Activated B cell treated with CpG ODN at 0.5 μM for 24 hours (primary cell): ENCODE measurements at regions not wholly inside any gene's neighbourhood (a gene's known extent, or its start where the extent isn't known, plus 50 kb on each side); places are given as distances from the start of the nearest gene placed in this dataset.

Source experiments
- ATAC-seq: fragments of 200-7000 bp; cut with Tn5 transposase; one replicate; pipeline ENCODE4 v1.10.0; 2021; ENCODE audit warnings: low read depth, mild to moderate bottlenecking, moderate library complexity
- CTCF ChIA-PET: fragments of 350-600 bp; sonication (Branson Sonifier 250); formaldehyde crosslinking; loops from one replicate; lab custom pipeline; 2021; ENCODE audit warnings: antibody characterized with exemption; lab: Charles Lee
- POLR2A ChIA-PET: fragments of 350-600 bp; sonication (Branson Sonifier 250); formaldehyde crosslinking; loops from one replicate; lab custom pipeline; 2021; ENCODE audit warnings: antibody characterized with exemption; lab: Charles Lee
- DNase-seq: peaks from one replicate; pipeline ENCODE4 v3.0.0; 2022
- H3K27ac Mint-ChIP-seq: one replicate; pipeline ENCODE4 v1.8.0; 2020; ENCODE audit warnings: mixed read lengths
- H3K27me3 Mint-ChIP-seq: one replicate; pipeline ENCODE4 v1.8.0; 2021; ENCODE audit warnings: mixed read lengths
- H3K36me3 Mint-ChIP-seq: one replicate; pipeline ENCODE4 v1.8.0; 2021; ENCODE audit warnings: low read depth, mixed read lengths
- H3K4me1 Mint-ChIP-seq: one replicate; pipeline ENCODE4 v1.8.0; 2021; ENCODE audit warnings: mixed read lengths
- H3K4me3 Mint-ChIP-seq: one replicate; pipeline ENCODE4 v1.8.0; 2020; ENCODE audit warnings: mild to moderate bottlenecking, mixed read lengths
- H3K9me3 Mint-ChIP-seq: one replicate; pipeline ENCODE4 v1.8.0; 2020; ENCODE audit warnings: mixed read lengths
- intact Hi-C: fragments of 100-400 bp; cut with micrococcal nuclease; formaldehyde crosslinking; loops from one replicate; pipeline ENCODE4 v1.15.1; 2024
- TF ChIP-seq, protein P1 (sequence below): fragments of 200-600 bp; IDR thresholded peaks from one replicate; pipeline ENCODE4 v1.8.0; 2022; ENCODE audit warnings: antibody characterized with exemption, mild to moderate bottlenecking

DNA sequence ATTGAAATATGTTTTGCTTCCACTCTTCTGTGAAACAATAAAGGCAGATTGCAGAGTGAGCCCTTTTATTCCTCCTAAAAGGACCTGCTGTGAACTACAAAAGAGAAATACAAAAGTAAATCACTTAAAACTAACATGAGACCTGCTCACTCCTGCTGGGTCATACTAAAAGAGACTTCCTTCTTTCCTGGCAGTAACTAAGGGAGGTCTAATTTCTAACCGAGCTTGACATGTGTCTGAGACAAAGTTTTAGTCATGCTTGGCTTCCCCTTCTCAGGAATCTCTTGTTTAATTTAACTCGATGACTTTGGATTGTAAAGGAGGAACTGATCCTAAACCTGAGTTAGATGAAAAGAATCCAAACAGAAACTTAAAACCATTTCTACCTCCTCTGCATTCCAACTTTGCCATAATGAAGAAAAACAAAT lies 86.4 kb upstream of the CDH6 start:
- Mint-ChIP-seq H3K36me3 (no peaks in the 10 kb centered on the region), H3K27me3 (no peaks in the 10 kb centered on the region)

DNA sequence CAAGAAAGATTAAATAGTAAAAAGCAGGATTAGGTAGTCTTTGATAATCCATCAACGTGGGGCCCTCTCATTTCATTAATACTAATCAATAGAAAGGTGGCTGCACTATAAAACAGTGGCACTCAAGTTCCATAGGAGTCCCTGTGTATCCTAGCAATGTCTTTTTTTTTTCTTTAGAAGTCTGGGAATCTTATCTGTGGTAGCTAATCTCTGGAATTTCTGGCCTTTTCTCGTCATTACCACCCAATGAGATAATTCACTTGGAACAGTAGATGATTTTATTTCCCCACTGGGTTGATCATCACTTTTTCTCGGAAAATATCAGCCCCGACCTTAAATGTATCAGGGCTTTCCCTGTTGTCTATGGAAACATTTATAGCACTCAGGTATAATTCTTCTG lies 86.8 kb upstream of the CDH6 start:
- CTCF ChIA-PET, result no interaction called here
- ATAC-seq, result no peak
- POLR2A ChIA-PET, result no interaction called here
- no peak overlapping the region for H3K4me3 Mint-ChIP-seq
- peaks cover 11% of the 10 kb centered on the region for H3K9me3 Mint-ChIP-seq
- intact Hi-C loops, result no loop called here
- DNase-seq, result no peak
- no peaks in the 10 kb centered on the region for H3K36me3 Mint-ChIP-seq
- H3K27ac Mint-ChIP-seq, result no peak overlapping the region
- no peaks in the 10 kb centered on the region for H3K27me3 Mint-ChIP-seq
- H3K4me1 Mint-ChIP-seq, result no peaks in the 10 kb centered on the region
- TF ChIP-seq, protein P1, sequence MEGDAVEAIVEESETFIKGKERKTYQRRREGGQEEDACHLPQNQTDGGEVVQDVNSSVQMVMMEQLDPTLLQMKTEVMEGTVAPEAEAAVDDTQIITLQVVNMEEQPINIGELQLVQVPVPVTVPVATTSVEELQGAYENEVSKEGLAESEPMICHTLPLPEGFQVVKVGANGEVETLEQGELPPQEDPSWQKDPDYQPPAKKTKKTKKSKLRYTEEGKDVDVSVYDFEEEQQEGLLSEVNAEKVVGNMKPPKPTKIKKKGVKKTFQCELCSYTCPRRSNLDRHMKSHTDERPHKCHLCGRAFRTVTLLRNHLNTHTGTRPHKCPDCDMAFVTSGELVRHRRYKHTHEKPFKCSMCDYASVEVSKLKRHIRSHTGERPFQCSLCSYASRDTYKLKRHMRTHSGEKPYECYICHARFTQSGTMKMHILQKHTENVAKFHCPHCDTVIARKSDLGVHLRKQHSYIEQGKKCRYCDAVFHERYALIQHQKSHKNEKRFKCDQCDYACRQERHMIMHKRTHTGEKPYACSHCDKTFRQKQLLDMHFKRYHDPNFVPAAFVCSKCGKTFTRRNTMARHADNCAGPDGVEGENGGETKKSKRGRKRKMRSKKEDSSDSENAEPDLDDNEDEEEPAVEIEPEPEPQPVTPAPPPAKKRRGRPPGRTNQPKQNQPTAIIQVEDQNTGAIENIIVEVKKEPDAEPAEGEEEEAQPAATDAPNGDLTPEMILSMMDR, result no peak

More for the DNA sequence above, 86.4 kb upstream of the CDH6 start:
- TF ChIP-seq, protein P1, result no peak
- no peak overlapping the region for H3K4me3 Mint-ChIP-seq
- no peak for DNase-seq
- no peaks in the 10 kb centered on the region for H3K4me1 Mint-ChIP-seq
- H3K9me3 Mint-ChIP-seq, result peaks cover 11% of the 10 kb centered on the region
- ChIA-PET CTCF (no interaction called here), POLR2A (no interaction called here)
- H3K27ac Mint-ChIP-seq, result no peak overlapping the region
- intact Hi-C loops, result no loop called here
- ATAC-seq, result no peak

DNA sequence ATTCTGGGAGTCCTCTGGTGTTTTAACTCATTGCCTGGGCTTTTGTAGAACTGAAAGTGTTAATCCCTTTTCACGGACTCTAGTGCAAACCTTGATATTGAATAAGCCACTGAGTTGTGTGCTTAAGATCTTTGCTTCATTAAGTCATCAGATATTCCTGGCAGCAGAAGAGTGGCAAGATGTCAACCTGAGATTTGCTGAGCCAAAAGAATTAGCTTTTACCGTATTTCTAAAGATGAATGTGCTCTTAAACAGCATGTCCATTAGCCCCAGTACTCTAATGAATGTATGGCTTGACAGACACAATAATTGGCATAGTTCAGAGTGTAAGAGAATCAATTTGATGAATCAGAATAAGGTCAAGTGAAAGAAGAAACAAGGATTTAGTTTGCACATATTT lies 87.2 kb upstream of the CDH6 start:
- DNase-seq, result no peak
- Mint-ChIP-seq H3K9me3 (peaks cover 7% of the 10 kb centered on the region), H3K27ac (no peak overlapping the region), H3K4me3 (no peak overlapping the region), H3K36me3 (no peaks in the 10 kb centered on the region), H3K4me1 (no peaks in the 10 kb centered on the region), H3K27me3 (no peaks in the 10 kb centered on the region)
- TF ChIP-seq, protein P1, result no peak
- ChIA-PET POLR2A (no interaction called here), CTCF (no interaction called here)
- intact Hi-C loops, result no loop called here
- ATAC-seq, result no peak

DNA sequence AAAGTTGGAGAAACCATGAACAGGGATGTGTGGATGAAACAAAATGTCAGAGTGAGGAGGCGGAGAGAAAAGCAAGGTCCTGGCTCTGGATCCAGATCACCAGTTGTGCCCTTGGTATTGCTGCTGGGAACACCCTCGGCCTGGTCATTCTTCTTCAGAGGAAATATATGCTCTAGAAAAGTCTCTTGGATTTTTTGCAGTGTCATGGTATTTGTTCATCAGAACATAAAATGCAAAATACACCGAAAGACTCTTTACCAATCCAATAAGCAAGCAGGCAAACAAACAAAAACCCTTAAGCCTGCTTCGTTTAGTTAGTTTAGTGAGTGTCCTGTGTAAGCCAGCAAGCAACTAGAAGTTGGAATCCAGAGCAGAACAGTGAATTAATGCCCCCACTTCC lies 88.7 kb upstream of the CDH6 start:
- peaks cover 5% of the 10 kb centered on the region for H3K9me3 Mint-ChIP-seq
- TF ChIP-seq, protein P1, result no peak
- no peaks in the 10 kb centered on the region for H3K4me1 Mint-ChIP-seq
- H3K27me3 Mint-ChIP-seq, result no peaks in the 10 kb centered on the region
- no peak overlapping the region for H3K27ac Mint-ChIP-seq
- no peaks in the 10 kb centered on the region for H3K36me3 Mint-ChIP-seq
- no peak for ATAC-seq
- ChIA-PET POLR2A (no interaction called here), CTCF (no interaction called here)
- intact Hi-C loops, result no loop called here
- no peak overlapping the region for H3K4me3 Mint-ChIP-seq
- no peak for DNase-seq

DNA sequence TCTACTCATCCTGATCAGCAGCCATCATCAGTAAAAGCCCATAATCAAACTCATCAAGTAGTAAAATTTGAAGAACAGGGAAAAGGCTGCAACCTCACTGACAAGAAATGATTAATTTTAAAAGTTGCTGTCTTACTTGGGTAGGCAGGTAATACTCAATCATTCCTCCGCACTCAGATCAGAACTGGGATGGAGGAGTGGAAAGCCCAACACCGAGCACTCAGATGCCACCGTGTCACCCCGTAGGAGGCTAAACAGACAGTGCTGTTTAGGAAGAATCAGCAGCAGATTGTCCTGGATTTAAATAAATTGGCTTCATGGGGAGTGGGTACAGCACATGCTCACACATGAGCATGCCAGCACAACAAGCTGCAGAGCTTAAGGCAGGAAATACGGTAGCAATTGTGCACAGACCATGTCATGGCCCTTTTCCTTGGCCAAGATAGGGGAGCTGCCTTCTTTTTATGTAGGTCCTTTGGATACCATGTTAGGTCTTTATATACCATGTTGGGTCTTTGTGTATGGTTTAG lies 92.6 kb upstream of the CDH6 start:
- no peaks in the 10 kb centered on the region for H3K27me3 Mint-ChIP-seq
- H3K27ac Mint-ChIP-seq, result no peak overlapping the region
- H3K36me3 Mint-ChIP-seq, result no peaks in the 10 kb centered on the region
- ChIA-PET CTCF (no interaction called here), POLR2A (no interaction called here)
- TF ChIP-seq, protein P1, result no peak
- no peak for ATAC-seq
- no peak overlapping the region for H3K4me3 Mint-ChIP-seq
- H3K9me3 Mint-ChIP-seq, result peaks cover 1% of the 10 kb centered on the region
- no peaks in the 10 kb centered on the region for H3K4me1 Mint-ChIP-seq
- no peak for DNase-seq
- intact Hi-C loops, result no loop called here
